ENCODE measurements at regions not wholly inside any gene's neighbourhood (a gene's known extent, or its start where the extent isn't known, plus 50 kb on each side); places are given as distances from the start of the nearest gene placed in this dataset.

GRCh38 chr13:105059786-105060185 is 1475.7 kb downstream of the EFNB2 start:
- TF ChIP-seq CTCF (IDR thresholded peaks at IDR 0.05) (no peak), POLR2AphosphoS5 (IDR thresholded peaks at IDR 0.05) (no peak)

Data from breast epithelium (tissue), 3 donors.